Liver (tissue), 8 donors: ENCODE measurements at regions not wholly inside any gene's neighbourhood (a gene's known extent, or its start where the extent isn't known, plus 50 kb on each side); places are given as distances from the start of the nearest gene placed in this dataset.

Source experiments
- DNase-seq: peaks from one replicate; pipeline ENCODE4 v3.0.0-alpha.2; 2017; ENCODE audit warnings: low spot score
- H3K27ac ChIP-seq, 2 donors: one replicate each; pipeline ENCODE4 v1.7.0; 2013; ENCODE audit warnings: inconsistent platforms in 2 of 2, low read length in 2 of 2, control low read depth in 1 of 2, low read depth in 1 of 2, mild to moderate bottlenecking in 1 of 2
- H3K27me3 ChIP-seq, 4 donors: one replicate each; pipeline versions ENCODE4 v1.6.1 to v1.7.0; 2013; ENCODE audit warnings: low read length in 3 of 4, inconsistent platforms in 1 of 4, mild to moderate bottlenecking in 1 of 4, moderate library complexity in 1 of 4; ENCODE audit not compliant: control insufficient read depth in 4 of 4, insufficient read depth in 4 of 4
- H3K36me3 ChIP-seq, 4 donors: one replicate each; pipeline versions ENCODE4 v1.6.1 to v1.7.0; 2013; ENCODE audit warnings: low read length in 3 of 4, mild to moderate bottlenecking in 3 of 4, low read depth in 1 of 4, moderate library complexity in 1 of 4; ENCODE audit not compliant: control insufficient read depth in 4 of 4, insufficient read depth in 3 of 4
- H3K4me1 ChIP-seq, 4 donors: one replicate each; pipeline versions ENCODE4 v1.6.1 to v1.7.0; 2013; ENCODE audit warnings: low read length in 3 of 4, mild to moderate bottlenecking in 3 of 4, moderate library complexity in 1 of 4; ENCODE audit not compliant: control insufficient read depth in 4 of 4, insufficient read depth in 4 of 4
- H3K4me3 ChIP-seq, 3 donors: one replicate each; pipeline versions ENCODE4 v1.6.1 to v1.7.0; 2013; ENCODE audit warnings: low read length in 3 of 3, control low read depth in 1 of 3, low read depth in 1 of 3, mild to moderate bottlenecking in 1 of 3
- H3K9ac ChIP-seq, 2 donors: one replicate each; pipeline ENCODE4 v1.7.0; 2013; ENCODE audit warnings: low read length in 2 of 2, mild to moderate bottlenecking in 2 of 2, moderate library complexity in 2 of 2, control low read depth in 1 of 2, low read depth in 1 of 2
- H3K9me3 ChIP-seq, 4 donors: one replicate each; pipeline versions ENCODE4 v1.6.1 to v1.7.0; 2013; ENCODE audit warnings: low read length in 3 of 4; ENCODE audit not compliant: control insufficient read depth in 4 of 4
- CTCF ChIP-seq: fragments of 150-350 bp; IDR thresholded peaks from 2 replicates; pipeline ENCODE4 v1.5.1; 2017; ENCODE audit warnings: improper control_type of control experiment, low read depth, low read length; ENCODE audit not compliant: missing input control
- EGR1 ChIP-seq, 2 donors: IDR thresholded peaks; 2 replicates each; pipeline ENCODE4 v1.6.1; 2016 to 2018; ENCODE audit warnings: antibody characterized with exemption in 2 of 2, low read depth in 2 of 2
- FOXA1 ChIP-seq: IDR thresholded peaks from 2 replicates; pipeline ENCODE4 v1.6.1; 2016; ENCODE audit warnings: antibody characterized with exemption
- GABPA ChIP-seq, 2 donors: IDR thresholded peaks in 1 of 2; conservative IDR thresholded peaks in 1 of 2; 2 replicates each; pipeline ENCODE4 v1.6.1; 2016; ENCODE audit warnings: antibody characterized with exemption in 2 of 2, mild to moderate bottlenecking in 1 of 2, moderate library complexity in 1 of 2
- HNF4A ChIP-seq, 2 donors: conservative IDR thresholded peaks; 2 replicates each; pipeline ENCODE4 v1.6.1; 2016; ENCODE audit warnings: antibody characterized with exemption in 2 of 2, mild to moderate bottlenecking in 2 of 2
- HNF4G ChIP-seq: IDR thresholded peaks from 2 replicates; pipeline ENCODE4 v1.6.1; 2016; ENCODE audit warnings: antibody characterized with exemption
- JUND ChIP-seq, 2 donors: IDR thresholded peaks; 2 replicates each; pipeline ENCODE4 v1.6.1; 2016; ENCODE audit warnings: antibody characterized with exemption in 2 of 2
- NR2F2 ChIP-seq: IDR thresholded peaks from 2 replicates; pipeline ENCODE4 v1.6.1; 2016; ENCODE audit warnings: antibody characterized with exemption
- REST ChIP-seq: IDR thresholded peaks from 2 replicates; pipeline ENCODE4 v1.6.1; 2016; ENCODE audit warnings: antibody characterized with exemption, mild to moderate bottlenecking
- RXRA ChIP-seq, 2 donors: IDR thresholded peaks; 2 replicates each; pipeline ENCODE4 v1.6.1; 2017 to 2018; ENCODE audit warnings: antibody characterized with exemption in 2 of 2, mild to moderate bottlenecking in 1 of 2
- SP1 ChIP-seq: IDR thresholded peaks from 2 replicates; pipeline ENCODE4 v1.6.1; 2018; ENCODE audit warnings: antibody characterized with exemption, mild to moderate bottlenecking
- TAF1 ChIP-seq: conservative IDR thresholded peaks from 2 replicates; pipeline ENCODE4 v1.6.1; 2016; ENCODE audit warnings: antibody characterized with exemption, mild to moderate bottlenecking
- YY1 ChIP-seq: IDR thresholded peaks from 2 replicates; pipeline ENCODE4 v1.6.1; 2016; ENCODE audit warnings: antibody characterized with exemption, mild to moderate bottlenecking
- WGBS: extraction: QIAGEN DNeasy Blood & Tissue Kit; methylation state at CpG from one replicate; pipeline ENCODE4 v1.1.7; 2013; 5-methylcytosine and 5-hydroxymethylcytosine counted together
- TF ChIP-seq, protein P1 (sequence below): IDR thresholded peaks from 2 replicates; pipeline ENCODE4 v1.6.1; 2016; ENCODE audit warnings: antibody characterized with exemption
- TF ChIP-seq, protein P2 (sequence below): IDR thresholded peaks from 2 replicates; pipeline ENCODE4 v1.6.1; 2016; ENCODE audit warnings: antibody characterized with exemption
- donor health status: healthy.
- donor health status: healthy.
- donor health status: healthy.
- donor health status: healthy.
- donor health status: healthy.

DNA sequence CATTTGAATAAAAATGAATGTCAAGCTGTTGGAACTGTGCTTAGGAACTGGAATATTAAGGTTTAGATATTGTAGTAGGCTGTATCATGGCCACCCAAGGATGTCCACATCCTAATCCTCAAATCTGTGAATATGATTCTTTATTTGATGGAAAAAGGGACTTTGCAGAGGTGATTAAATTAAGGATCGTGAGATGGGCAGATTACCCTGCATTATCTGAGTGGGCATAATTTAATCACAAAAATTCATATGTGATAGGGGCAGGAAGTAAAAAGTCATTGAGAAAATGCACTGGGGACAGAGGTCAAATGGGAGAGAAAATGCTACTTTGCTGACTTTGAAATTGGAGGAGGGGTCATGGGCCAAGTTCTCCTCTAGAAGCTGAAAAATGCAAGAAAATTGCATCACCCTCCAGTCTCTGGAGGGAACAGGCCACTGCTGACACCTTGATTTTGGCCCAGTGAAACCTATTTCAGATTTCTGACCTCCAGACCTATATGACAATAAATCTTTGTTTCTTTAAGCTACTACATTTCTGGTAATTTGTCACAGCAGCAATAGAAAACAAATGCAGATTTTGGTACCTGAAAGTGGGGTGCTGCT lies 521.4 kb downstream of the PCDH7 start (continued):
- TF ChIP-seq CTCF: no peak
- TF ChIP-seq FOXA1: no peak
- no peak for TF ChIP-seq GABPA (IDR thresholded peaks at IDR 0.05 in 1 of 2, conservative IDR thresholded peaks at IDR 0.05 in 1 of 2)
- TF ChIP-seq, protein P1, sequence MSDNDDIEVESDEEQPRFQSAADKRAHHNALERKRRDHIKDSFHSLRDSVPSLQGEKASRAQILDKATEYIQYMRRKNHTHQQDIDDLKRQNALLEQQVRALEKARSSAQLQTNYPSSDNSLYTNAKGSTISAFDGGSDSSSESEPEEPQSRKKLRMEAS: no peak
- no peak for TF ChIP-seq RXRA (IDR thresholded peaks at IDR 0.05)
- no peak for TF ChIP-seq YY1

DNA sequence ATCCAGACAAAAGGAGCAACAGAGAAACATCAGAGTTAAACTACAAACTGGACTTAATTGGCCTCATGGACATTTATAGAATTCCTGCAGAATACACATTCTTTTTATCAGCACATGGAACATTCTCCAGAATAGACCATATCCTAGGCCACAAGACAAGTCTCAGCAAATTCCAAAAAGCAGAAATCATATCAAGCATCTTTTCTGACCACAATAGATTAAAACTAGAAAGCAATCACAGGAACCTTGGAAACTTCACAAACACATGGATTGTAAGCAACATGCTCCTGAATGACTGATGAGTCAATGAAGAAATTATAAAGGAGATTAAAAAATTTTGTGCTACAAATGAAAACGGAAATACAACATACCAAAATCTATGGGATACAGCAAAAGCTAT lies 526.7 kb downstream of the PCDH7 start:
- peaks cover 0 to 3% (median 0%) of the 10 kb centered on the region in 4 donors for H3K27me3 ChIP-seq
- WGBS: 49% methylated on average over 1 of the region's 1 CpG
- DNase-seq: no peak
- no peaks in the 10 kb centered on the region for H3K9me3 ChIP-seq
- no peak overlapping the region for H3K4me3 ChIP-seq
- no peak overlapping the region for H3K27ac ChIP-seq
- TF ChIP-seq, protein P1: no peak
- no peak for TF ChIP-seq HNF4A (conservative IDR thresholded peaks at IDR 0.05)
- TF ChIP-seq YY1: no peak
- TF ChIP-seq NR2F2: no peak
- TF ChIP-seq REST: no peak
- TF ChIP-seq GABPA (IDR thresholded peaks at IDR 0.05 in 1 of 2, conservative IDR thresholded peaks at IDR 0.05 in 1 of 2): no peak
- TF ChIP-seq HNF4G: no peak
- TF ChIP-seq, protein P2, sequence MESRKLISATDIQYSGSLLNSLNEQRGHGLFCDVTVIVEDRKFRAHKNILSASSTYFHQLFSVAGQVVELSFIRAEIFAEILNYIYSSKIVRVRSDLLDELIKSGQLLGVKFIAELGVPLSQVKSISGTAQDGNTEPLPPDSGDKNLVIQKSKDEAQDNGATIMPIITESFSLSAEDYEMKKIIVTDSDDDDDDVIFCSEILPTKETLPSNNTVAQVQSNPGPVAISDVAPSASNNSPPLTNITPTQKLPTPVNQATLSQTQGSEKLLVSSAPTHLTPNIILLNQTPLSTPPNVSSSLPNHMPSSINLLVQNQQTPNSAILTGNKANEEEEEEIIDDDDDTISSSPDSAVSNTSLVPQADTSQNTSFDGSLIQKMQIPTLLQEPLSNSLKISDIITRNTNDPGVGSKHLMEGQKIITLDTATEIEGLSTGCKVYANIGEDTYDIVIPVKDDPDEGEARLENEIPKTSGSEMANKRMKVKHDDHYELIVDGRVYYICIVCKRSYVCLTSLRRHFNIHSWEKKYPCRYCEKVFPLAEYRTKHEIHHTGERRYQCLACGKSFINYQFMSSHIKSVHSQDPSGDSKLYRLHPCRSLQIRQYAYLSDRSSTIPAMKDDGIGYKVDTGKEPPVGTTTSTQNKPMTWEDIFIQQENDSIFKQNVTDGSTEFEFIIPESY: no peak
- no peak for TF ChIP-seq EGR1 (IDR thresholded peaks at IDR 0.05; ENCODE audit: low read depth in 2 of 2)
- H3K9ac ChIP-seq: no peak overlapping the region
- H3K4me1 ChIP-seq: no peaks in the 10 kb centered on the region
- H3K36me3 ChIP-seq: no peaks in the 10 kb centered on the region

GRCh38 chr4:31259119-31259518 lies 539.0 kb downstream of the PCDH7 start:
- WGBS: 90% methylated on average over 15 of the region's 15 CpGs
- Histone ChIP-seq H3K4me1 (no peaks in the 10 kb centered on the region), H3K27me3 (peaks cover 0 to 3% (median 0%) of the 10 kb centered on the region in 4 donors), H3K36me3 (no peaks in the 10 kb centered on the region), H3K9me3 (no peaks in the 10 kb centered on the region), H3K9ac (no peak overlapping the region), H3K4me3 (no peak overlapping the region), H3K27ac (no peak overlapping the region)
- no peak for DNase-seq
- TF ChIP-seq HNF4A (conservative IDR thresholded peaks at IDR 0.05) (no peak), SP1 (no peak), REST (no peak), JUND (IDR thresholded peaks at IDR 0.05) (no peak), EGR1 (IDR thresholded peaks at IDR 0.05; ENCODE audit: low read depth in 2 of 2) (no peak), TAF1 (no peak), HNF4G (no peak)
- TF ChIP-seq, protein P2: no peak
